ENCODE measurements at regions not wholly inside any gene's neighbourhood (a gene's known extent, or its start where the extent isn't known, plus 50 kb on each side); places are given as distances from the start of the nearest gene placed in this dataset.
"Not testable (repeated sequence)": the region's sequence is repeated elsewhere in the genome, so short reads cannot be mapped to it uniquely, and the experiment has no call there.

DNA sequence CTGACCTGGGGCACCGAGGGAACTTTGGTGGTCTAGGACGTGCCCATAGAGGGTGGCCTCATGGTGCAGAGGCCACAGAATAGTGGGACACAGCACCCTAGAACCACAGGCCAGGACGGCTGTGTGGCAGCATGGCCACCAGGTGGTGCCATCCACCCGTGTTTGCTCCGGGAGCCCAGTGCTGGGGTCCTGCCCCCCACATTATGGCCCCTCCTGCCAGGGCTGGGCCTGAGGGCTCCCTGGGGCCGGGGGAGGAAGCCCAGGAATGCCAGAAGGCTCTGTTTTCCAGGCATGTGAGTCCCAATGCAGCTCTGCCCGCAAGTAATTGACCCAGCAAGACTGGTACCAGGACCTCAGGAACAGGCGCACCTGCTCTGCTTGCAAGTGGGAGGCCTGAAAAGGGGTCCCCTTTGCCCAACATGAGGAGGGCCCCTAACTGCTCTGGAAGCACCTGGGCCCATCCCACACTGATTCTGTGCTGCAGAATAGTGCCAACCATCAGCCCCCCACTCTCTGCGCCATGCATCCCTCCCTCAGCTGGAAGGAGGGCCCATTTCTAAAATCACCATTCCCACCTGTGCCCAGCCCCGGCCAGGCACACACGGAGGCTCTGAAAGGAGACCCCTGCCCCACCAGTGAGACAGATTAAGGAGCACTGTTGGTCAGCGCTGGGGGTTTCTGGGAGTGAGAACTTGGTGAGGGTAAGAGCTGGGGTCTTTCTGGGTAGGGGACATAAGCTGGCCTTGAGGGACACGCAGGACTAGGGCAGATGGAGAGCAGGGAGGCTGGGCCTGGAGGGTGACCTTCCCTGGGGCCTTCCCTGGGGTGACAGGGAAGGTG lies 174.4 kb downstream of the TBC1D2B start:
- TF ChIP-seq, protein P1, sequence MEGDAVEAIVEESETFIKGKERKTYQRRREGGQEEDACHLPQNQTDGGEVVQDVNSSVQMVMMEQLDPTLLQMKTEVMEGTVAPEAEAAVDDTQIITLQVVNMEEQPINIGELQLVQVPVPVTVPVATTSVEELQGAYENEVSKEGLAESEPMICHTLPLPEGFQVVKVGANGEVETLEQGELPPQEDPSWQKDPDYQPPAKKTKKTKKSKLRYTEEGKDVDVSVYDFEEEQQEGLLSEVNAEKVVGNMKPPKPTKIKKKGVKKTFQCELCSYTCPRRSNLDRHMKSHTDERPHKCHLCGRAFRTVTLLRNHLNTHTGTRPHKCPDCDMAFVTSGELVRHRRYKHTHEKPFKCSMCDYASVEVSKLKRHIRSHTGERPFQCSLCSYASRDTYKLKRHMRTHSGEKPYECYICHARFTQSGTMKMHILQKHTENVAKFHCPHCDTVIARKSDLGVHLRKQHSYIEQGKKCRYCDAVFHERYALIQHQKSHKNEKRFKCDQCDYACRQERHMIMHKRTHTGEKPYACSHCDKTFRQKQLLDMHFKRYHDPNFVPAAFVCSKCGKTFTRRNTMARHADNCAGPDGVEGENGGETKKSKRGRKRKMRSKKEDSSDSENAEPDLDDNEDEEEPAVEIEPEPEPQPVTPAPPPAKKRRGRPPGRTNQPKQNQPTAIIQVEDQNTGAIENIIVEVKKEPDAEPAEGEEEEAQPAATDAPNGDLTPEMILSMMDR (IDR thresholded peaks at IDR 0.05) = peak; percentile 28 to 70 (median 53)
- not testable (repeated sequence) for TF ChIP-seq POLR2A (IDR thresholded peaks at IDR 0.05)

Measured in heart left ventricle (tissue), 13 donors.